PC-9 (cell line): ENCODE measurements at regions not wholly inside any gene's neighbourhood (a gene's known extent, or its start where the extent isn't known, plus 50 kb on each side); places are given as distances from the start of the nearest gene placed in this dataset.

Experiments used
- BruUV-seq: library from RNA; stranded (reverse); fragments of 400-500 nt; replicated peaks from 2 replicates; lab custom pipeline; 2021; lab: Mats Ljungman, UMichigan
- CTCF ChIA-PET: fragments of 300-600 bp; sonication (Branson Sonifier 250); formaldehyde crosslinking; loops from one replicate; lab custom pipeline; 2022; ENCODE audit warnings: antibody characterized with exemption; lab: Charles Lee
- POLR2A ChIA-PET: fragments of 300-600 bp; sonication (Branson Sonifier 250); formaldehyde crosslinking; loops from one replicate; lab custom pipeline; 2022; ENCODE audit warnings: antibody characterized with exemption; ENCODE audit not compliant: unreplicated experiment; lab: Charles Lee
- DNase-seq, 2 experiments: peaks; one replicate each; pipeline versions ENCODE4 v3.0.0 to v3.0.0-alpha.2; 2015 to 2022; ENCODE audit warnings: mixed read lengths in 1 of 2
- H2AFZ ChIP-seq: fragments of 200-600 bp; sonication (generic); 2 replicates; pipeline ENCODE4 v1.8.1; 2017; ENCODE audit warnings: antibody characterized with exemption
- H3F3A ChIP-seq: fragments of 200-600 bp; sonication (generic); 2 replicates; pipeline ENCODE4 v1.8.1; 2017; ENCODE audit warnings: antibody characterized with exemption, mild to moderate bottlenecking, low read depth; ENCODE audit not compliant: insufficient read depth
- H3K27ac ChIP-seq: fragments of 200-600 bp; sonication (generic); 2 replicates; pipeline ENCODE4 v1.6.1; 2016; ENCODE audit warnings: mixed run types
- H3K27me3 ChIP-seq: fragments of 200-600 bp; sonication (generic); 2 replicates; pipeline ENCODE4 v1.6.1; 2016; ENCODE audit warnings: low read depth, mixed run types; ENCODE audit not compliant: insufficient read depth
- H3K36me3 ChIP-seq: fragments of 200-600 bp; sonication (generic); 2 replicates; pipeline ENCODE4 v1.6.1; 2016; ENCODE audit warnings: low read depth, mixed run types
- H3K4me1 ChIP-seq: fragments of 200-600 bp; sonication (generic); replicated peaks from 2 replicates; pipeline ENCODE4 v1.6.1; 2016; ENCODE audit warnings: mixed run types; ENCODE audit not compliant: insufficient read depth
- H3K4me2 ChIP-seq: fragments of 200-600 bp; sonication (generic); 2 replicates; pipeline ENCODE4 v1.6.1; 2017; ENCODE audit warnings: mixed run types
- H3K4me3 ChIP-seq: fragments of 200-600 bp; sonication (generic); 2 replicates; pipeline ENCODE4 v1.6.1; 2016; ENCODE audit warnings: mixed run types
- H3K79me2 ChIP-seq: fragments of 200-600 bp; sonication (generic); 2 replicates; pipeline ENCODE4 v1.6.1; 2017; ENCODE audit warnings: low read depth, mixed run types
- H3K9me2 ChIP-seq: fragments of 200-600 bp; sonication (generic); 2 replicates; pipeline ENCODE4 v1.8.1; 2017; ENCODE audit warnings: mild to moderate bottlenecking; ENCODE audit not compliant: insufficient read depth
- H3K9me3 ChIP-seq: fragments of 200-600 bp; sonication (generic); 2 replicates; pipeline ENCODE4 v1.8.1; 2016; ENCODE audit warnings: low read depth; ENCODE audit not compliant: insufficient read depth
- H4K20me1 ChIP-seq: fragments of 200-600 bp; sonication (generic); 2 replicates; pipeline ENCODE4 v1.8.1; 2017; ENCODE audit not compliant: insufficient read depth
- EZH2 ChIP-seq: fragments of 200-600 bp; sonication (generic); IDR thresholded peaks from 2 replicates; pipeline ENCODE4 v1.8.0; 2017; ENCODE audit warnings: antibody characterized with exemption, low read depth
- intact Hi-C: fragments of 100-400 bp; cut with micrococcal nuclease; formaldehyde crosslinking; loops from one replicate; pipeline ENCODE4 v1.10.0; 2022; ENCODE audit not compliant: unreplicated experiment
- TF ChIP-seq, protein P1 (sequence below): fragments of 200-600 bp; sonication (generic); conservative IDR thresholded peaks from 2 replicates; pipeline ENCODE4 v1.6.1; 2017; ENCODE audit warnings: mixed run types, antibody characterized with exemption, mild to moderate bottlenecking, moderate library complexity

DNA sequence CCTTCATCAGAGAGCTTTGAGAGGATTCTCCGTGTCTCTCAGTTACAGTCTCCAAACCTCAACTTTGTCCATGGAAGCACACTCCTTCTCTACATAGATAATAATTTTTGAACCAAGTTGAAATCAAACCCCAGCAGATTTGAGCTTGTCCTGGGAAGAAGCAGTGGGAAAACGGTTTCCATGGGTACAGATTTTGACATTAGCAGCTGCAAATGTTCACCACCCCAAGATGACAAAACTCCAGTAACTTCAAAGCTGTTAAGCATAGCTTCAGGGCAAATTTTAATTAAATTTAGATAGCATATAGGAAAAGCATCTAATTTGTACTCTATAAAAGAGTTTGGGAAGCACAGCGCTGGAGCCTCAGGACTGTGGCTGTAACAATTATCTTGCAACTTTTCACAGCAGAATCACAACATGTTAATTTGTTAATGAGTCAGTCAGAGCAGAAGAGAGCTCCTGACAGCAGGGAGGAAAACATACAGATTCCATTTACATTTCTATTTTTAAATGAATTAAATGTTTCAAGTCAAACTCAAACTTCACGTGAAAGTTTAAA is 240.7 kb downstream of the BMP7 start:
- peaks cover 8% of the 10 kb centered on the region for H3K4me1 ChIP-seq
- no peaks in the 10 kb centered on the region for H4K20me1 ChIP-seq
- no peak overlapping the region for H3K4me2 ChIP-seq
- POLR2A ChIA-PET: interaction anchor here (0.6 kb wide), 1 partner anchor 397 kb away, joined by 6 read pairs; the partner anchor contains the start of gene TFAP2C
- no peak overlapping the region for H3K4me3 ChIP-seq
- no peak overlapping the region for H2AFZ ChIP-seq
- no peak for DNase-seq
- no peaks in the 10 kb centered on the region for H3K36me3 ChIP-seq
- CTCF ChIA-PET: no interaction called here
- H3K9me2 ChIP-seq: no peaks in the 10 kb centered on the region; the same call in 1 of the 2 replicates
- H3F3A ChIP-seq: 0 out of 2 replicates have a peak, but pooled peaks cover under 1% of the 10 kb centered on the region
- TF ChIP-seq, protein P1, sequence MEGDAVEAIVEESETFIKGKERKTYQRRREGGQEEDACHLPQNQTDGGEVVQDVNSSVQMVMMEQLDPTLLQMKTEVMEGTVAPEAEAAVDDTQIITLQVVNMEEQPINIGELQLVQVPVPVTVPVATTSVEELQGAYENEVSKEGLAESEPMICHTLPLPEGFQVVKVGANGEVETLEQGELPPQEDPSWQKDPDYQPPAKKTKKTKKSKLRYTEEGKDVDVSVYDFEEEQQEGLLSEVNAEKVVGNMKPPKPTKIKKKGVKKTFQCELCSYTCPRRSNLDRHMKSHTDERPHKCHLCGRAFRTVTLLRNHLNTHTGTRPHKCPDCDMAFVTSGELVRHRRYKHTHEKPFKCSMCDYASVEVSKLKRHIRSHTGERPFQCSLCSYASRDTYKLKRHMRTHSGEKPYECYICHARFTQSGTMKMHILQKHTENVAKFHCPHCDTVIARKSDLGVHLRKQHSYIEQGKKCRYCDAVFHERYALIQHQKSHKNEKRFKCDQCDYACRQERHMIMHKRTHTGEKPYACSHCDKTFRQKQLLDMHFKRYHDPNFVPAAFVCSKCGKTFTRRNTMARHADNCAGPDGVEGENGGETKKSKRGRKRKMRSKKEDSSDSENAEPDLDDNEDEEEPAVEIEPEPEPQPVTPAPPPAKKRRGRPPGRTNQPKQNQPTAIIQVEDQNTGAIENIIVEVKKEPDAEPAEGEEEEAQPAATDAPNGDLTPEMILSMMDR: no peak
- no peak for TF ChIP-seq EZH2
- intact Hi-C loops: no loop called here
- BruUV-seq: no TSS peak
- no peaks in the 10 kb centered on the region for H3K9me3 ChIP-seq
- H3K27ac ChIP-seq: no peak overlapping the region
- no peaks in the 10 kb centered on the region; the same call in 1 of the 2 replicates for H3K27me3 ChIP-seq
- H3K79me2 ChIP-seq: no peaks in the 10 kb centered on the region

DNA sequence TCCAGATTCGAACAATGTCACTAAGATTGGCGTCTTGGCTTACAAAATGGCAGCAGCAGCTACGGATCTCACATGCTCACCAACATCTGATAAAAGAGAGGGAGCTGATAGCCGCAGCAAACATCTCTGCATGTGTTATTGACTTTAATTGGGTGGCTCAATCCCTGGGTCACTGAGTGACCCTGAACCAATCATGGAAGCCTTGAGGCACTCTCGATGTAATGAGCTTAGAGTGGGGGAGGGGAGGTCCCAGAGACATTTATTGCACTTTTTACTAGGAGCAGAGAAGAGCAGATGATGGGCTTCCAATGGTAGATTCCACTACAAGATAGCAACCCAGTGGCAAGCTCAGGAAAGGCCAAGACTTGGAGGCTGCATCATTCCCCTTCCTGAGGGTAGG is 238.7 kb downstream of the BMP7 start:
- 0 out of 2 replicates have a peak, but pooled peaks cover 8% of the 10 kb centered on the region for H3F3A ChIP-seq
- no TSS peak for BruUV-seq
- no peaks in the 10 kb centered on the region for H3K36me3 ChIP-seq
- no peaks in the 10 kb centered on the region; the same call in 1 of the 2 replicates for H3K9me2 ChIP-seq
- ChIA-PET POLR2A (interaction anchor here (0.6 kb wide), 1 partner anchor 71 kb away, joined by 3 read pairs; no protein-coding TSS in a partner anchor), CTCF (interaction anchor here (0.6 kb wide), 1 partner anchor 43 kb away, joined by 3 read pairs; no protein-coding TSS in a partner anchor)
- no peak overlapping the region for H2AFZ ChIP-seq
- no peaks in the 10 kb centered on the region for H3K27me3 ChIP-seq
- no peak overlapping the region for H3K27ac ChIP-seq
- no peaks in the 10 kb centered on the region for H4K20me1 ChIP-seq
- TF ChIP-seq, protein P1: no peak
- no peak for TF ChIP-seq EZH2
- no peak for DNase-seq
- intact Hi-C loops: no loop called here
- no peaks in the 10 kb centered on the region for H3K79me2 ChIP-seq
- H3K4me3 ChIP-seq: no peak overlapping the region
- no peak overlapping the region for H3K4me2 ChIP-seq
- no peaks in the 10 kb centered on the region for H3K9me3 ChIP-seq
- peaks cover 23% of the 10 kb centered on the region for H3K4me1 ChIP-seq

DNA sequence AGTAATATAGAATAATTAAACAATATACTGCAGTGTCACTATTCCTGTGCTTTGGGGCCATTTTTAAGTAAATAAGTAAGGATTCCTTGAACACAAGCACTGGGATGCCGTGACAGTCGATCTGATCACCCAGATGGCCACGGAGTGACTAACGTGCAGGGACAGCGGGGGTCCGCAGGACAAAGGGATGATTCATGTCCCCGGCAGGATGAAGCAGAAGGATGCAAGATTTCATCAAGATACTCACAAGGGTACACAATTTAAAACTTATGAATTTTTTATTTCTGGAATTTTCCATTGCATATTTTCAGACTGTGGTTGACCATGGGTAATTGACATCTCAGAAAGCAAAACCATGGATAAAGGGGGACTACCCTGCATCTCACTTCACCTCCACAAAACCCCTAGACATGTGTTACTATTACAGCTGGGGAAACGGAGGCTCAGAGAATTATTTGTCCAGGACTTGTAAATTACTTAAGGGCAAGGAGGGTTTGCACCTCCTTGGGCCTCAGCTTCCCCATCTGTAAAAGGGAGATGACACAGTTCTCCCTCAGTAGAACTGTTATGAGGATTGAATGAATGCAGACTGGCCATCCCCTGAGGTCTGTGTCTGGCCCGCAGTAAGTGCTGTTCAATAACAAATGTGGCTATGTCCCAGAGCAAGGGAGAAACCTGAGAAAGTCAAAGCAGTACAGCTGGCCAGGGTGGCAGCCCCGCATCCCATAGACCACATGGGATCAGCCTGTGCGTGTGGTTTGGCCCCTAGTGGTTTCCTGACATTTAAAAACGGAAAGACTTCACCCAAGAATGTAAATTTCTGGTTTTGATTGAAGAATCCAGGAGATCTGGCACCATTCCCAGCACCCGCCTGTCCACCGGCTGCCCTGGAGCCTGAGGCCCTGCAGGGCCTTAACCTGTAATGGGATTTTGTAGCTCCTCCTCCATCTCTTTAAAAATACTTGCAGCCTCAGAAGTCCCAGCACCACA is 235.5 kb downstream of the BMP7 start:
- intact Hi-C loops: no loop called here
- Histone ChIP-seq H3K9me3 (peaks cover 13% of the 10 kb centered on the region; the same call in 1 of the 2 replicates), H3K27me3 (no peaks in the 10 kb centered on the region), H3K79me2 (no peaks in the 10 kb centered on the region), H4K20me1 (no peaks in the 10 kb centered on the region), H3K4me2 (peak overlapping the region; percentile 72), H3K9me2 (no peaks in the 10 kb centered on the region; the same call in 1 of the 2 replicates), H3K4me1 (peaks cover 23% of the 10 kb centered on the region), H3K27ac (peak overlapping the region; percentile 62), H3K4me3 (no peak overlapping the region), H3F3A (0 out of 2 replicates have a peak, but pooled peaks cover 8% of the 10 kb centered on the region), H3K36me3 (no peaks in the 10 kb centered on the region), H2AFZ (no peak overlapping the region)
- TF ChIP-seq, protein P1: no peak
- no peak for TF ChIP-seq EZH2
- POLR2A ChIA-PET: interaction anchor here (0.6 kb wide), 1 partner anchor 9 kb away, joined by 18 read pairs; no protein-coding TSS in a partner anchor
- CTCF ChIA-PET: interaction anchor here (0.6 kb wide), 1 partner anchor 15 kb away, joined by 11 read pairs; no protein-coding TSS in a partner anchor
- BruUV-seq: no TSS peak
- peak; percentile 62 to 84 for DNase-seq
